ENCODE measurements at regions not wholly inside any gene's neighbourhood (a gene's known extent, or its start where the extent isn't known, plus 50 kb on each side); places are given as distances from the start of the nearest gene placed in this dataset.

DNA sequence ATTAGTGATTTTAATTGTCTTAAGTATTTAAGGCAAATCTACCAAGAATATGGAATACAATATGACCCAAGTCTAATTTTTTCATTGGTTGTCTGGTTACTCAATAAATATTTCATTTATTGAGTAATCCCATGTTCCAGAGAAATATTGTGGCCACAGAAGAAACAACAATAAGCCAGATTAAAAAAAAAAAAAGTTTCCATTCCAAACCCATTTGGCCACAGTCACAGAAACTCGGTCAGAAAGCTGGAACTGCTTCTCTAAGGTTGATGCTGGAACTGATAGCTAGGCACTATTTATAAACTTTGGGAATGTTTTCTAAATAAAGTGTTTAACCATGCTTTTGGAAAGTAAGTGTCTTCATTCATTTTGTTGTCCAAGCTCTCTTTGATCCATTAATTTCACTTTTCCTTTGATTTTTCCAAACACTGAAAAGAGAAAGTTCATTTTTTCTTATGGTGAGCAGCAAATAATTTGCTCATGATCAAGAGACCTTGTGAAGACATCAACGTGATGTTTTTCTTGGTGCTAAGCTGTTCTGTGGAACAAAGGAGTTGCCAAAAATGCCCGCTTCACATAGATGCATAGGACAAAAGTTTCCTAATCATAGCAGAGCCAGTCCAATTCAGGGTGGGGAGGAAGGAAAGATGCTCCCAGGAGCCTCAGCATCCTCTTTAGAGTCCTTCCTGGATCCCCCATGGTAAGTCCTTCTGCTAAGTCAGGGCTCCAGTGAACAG is 72.1 kb upstream of the CCBE1 start:
- intact Hi-C loops (cut with DNase I, micrococcal nuclease): no loop called here
- H3K4me3 Mint-ChIP-seq: no peak overlapping the region
- no peak for DNase-seq
- ChIA-PET CTCF (no interaction called here), POLR2A (no interaction called here)
- ATAC-seq: no peak
- no peak overlapping the region for H3K27ac Mint-ChIP-seq
- no peaks in the 10 kb centered on the region for H3K36me3 Mint-ChIP-seq (ENCODE audit: low read depth)
- H3K9me3 Mint-ChIP-seq (ENCODE audit: low read depth): no peaks in the 10 kb centered on the region
- H3K27me3 Mint-ChIP-seq: peaks cover 16% of the 10 kb centered on the region
- no peaks in the 10 kb centered on the region for H3K4me1 Mint-ChIP-seq

DNA sequence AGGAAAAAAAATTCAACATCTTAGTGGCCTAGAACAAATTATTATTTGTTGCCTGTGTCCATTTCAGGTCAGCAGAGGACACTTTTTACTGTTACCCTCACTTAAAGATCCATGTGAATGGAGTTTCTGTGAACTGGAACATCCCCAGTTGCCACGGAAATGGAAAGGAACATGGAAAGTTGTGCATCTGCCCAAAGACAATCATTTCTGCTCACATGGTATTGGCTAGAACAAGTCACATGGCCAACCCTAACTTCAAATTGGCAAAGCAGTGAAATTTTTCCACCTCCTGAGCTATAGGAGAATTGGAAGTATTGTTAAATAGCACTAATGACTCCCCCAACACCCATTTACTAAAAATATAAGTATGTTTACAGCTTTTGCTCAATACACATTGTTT is 71.2 kb upstream of the CCBE1 start:
- Mint-ChIP-seq H3K27me3 (peaks cover 10% of the 10 kb centered on the region), H3K4me1 (no peaks in the 10 kb centered on the region), H3K27ac (no peak overlapping the region), H3K36me3 (ENCODE audit: low read depth) (no peaks in the 10 kb centered on the region), H3K9me3 (ENCODE audit: low read depth) (no peaks in the 10 kb centered on the region), H3K4me3 (no peak overlapping the region)
- no peak for DNase-seq
- intact Hi-C loops (cut with DNase I, micrococcal nuclease): no loop called here
- ChIA-PET CTCF (no interaction called here), POLR2A (no interaction called here)
- no peak for ATAC-seq

DNA sequence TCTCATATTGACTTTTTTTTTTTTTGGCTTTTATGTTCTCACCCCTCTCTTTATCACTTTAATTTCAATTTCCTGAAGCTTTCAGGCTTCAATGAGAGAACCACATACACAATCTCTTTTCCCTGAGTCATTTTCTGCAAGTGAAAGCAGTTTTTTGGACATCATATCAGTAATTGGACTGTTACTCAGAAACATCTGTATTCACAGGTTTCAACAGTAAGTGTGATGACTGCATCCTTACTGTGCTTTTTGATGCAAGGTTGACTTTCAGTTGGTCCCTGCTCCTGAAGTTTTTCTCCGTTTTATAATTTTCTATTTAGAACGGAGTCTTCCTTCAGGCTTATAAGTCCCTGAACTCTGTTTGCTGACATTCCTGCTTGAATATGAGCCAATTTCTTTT is 70.5 kb upstream of the CCBE1 start:
- no peaks in the 10 kb centered on the region for H3K4me1 Mint-ChIP-seq
- ATAC-seq: no peak
- no peak for DNase-seq
- no peak overlapping the region for H3K27ac Mint-ChIP-seq
- no peaks in the 10 kb centered on the region for H3K36me3 Mint-ChIP-seq (ENCODE audit: low read depth)
- H3K9me3 Mint-ChIP-seq (ENCODE audit: low read depth): no peaks in the 10 kb centered on the region
- intact Hi-C loops (cut with DNase I, micrococcal nuclease): no loop called here
- ChIA-PET POLR2A (no interaction called here), CTCF (no interaction called here)
- H3K4me3 Mint-ChIP-seq: no peak overlapping the region
- peaks cover 7% of the 10 kb centered on the region for H3K27me3 Mint-ChIP-seq

DNA sequence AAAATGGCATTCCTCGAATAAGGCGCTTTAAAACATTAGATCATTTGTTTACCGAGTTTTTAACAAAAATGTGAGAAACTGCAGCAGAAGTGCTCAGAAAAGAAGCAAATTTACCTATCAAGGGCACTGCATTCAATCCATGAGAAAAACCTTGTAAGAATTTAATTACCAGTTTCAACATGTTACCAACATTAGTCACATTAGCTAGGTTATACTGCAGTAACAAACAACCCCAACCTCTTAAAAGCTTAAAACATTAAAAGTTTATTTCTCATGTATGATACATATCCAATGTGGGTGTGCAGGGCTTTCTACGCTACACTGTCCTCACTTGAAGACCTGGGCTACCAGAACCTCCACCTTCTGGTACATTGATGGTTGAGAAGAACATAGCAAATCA is 68.1 kb upstream of the CCBE1 start:
- ChIA-PET CTCF (no interaction called here), POLR2A (no interaction called here)
- Mint-ChIP-seq H3K27ac (no peak overlapping the region), H3K9me3 (ENCODE audit: low read depth) (no peaks in the 10 kb centered on the region), H3K4me1 (no peaks in the 10 kb centered on the region), H3K27me3 (peaks cover 4% of the 10 kb centered on the region), H3K4me3 (no peak overlapping the region), H3K36me3 (ENCODE audit: low read depth) (no peaks in the 10 kb centered on the region)
- no peak for ATAC-seq
- DNase-seq: no peak
- intact Hi-C loops (cut with DNase I, micrococcal nuclease): no loop called here

DNA sequence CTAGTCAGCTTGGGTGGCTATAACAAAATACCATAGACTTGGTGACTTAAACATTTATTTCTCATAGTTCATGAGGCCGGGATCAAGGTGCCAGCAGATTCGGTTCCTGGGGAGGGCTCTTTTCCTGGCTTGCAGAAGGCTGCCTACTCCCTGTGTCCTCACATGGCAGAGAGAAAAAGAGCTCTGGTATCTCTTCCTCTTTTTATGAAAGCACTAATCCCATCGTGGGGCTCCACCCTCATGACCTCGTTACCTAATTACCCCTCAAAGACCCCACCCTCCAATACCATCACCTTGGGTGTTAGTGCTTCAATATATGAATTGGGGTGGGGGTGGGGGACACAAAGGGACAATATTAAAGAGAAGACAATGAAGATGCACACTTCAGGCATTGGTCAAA is 67.1 kb upstream of the CCBE1 start:
- no peaks in the 10 kb centered on the region for H3K9me3 Mint-ChIP-seq (ENCODE audit: low read depth)
- CTCF ChIA-PET: no interaction called here
- no peak for DNase-seq
- ATAC-seq: no peak
- H3K4me3 Mint-ChIP-seq: no peak overlapping the region
- intact Hi-C loops (cut with DNase I, micrococcal nuclease): no loop called here
- POLR2A ChIA-PET: interaction anchor here (0.6 kb wide), 1 partner anchor 18 kb away, joined by 4 read pairs; no protein-coding TSS in a partner anchor
- H3K36me3 Mint-ChIP-seq (ENCODE audit: low read depth): no peaks in the 10 kb centered on the region
- peaks cover 2% of the 10 kb centered on the region for H3K27me3 Mint-ChIP-seq
- H3K27ac Mint-ChIP-seq: no peak overlapping the region
- no peaks in the 10 kb centered on the region for H3K4me1 Mint-ChIP-seq

DNA sequence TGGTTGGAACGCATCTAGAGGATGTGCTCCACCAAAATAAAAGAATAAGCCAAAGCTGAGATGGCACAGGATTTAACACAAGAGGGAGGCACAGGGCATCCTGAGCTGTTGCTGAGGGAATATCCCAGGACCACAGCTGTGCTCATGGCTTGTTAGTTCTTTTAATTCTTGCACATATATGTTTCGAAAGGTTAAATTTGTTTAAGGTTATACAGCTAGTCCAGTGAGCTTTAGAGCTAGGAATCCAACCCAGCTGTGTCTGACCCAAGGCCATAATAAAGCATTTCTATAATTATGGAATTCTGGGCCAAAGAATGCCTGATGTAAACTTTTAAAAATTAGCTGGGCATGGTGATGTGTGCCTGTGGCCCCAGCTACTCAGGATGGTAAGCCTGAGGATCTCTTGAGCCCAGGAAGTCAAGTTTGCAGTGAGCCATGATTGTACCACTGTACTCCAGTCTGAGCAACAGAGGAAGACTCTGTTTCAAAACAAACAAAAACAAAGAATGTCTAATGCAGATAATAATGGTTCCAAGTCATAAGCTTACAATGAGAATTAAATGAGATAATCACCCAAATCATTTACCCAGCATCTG is 66.4 kb upstream of the CCBE1 start:
- ATAC-seq: no peak
- intact Hi-C loops (cut with DNase I, micrococcal nuclease): no loop called here
- POLR2A ChIA-PET: no interaction called here
- CTCF ChIA-PET: interaction anchor here (1.3 kb wide), 1 partner anchor 19 kb away, joined by 4 read pairs; no protein-coding TSS in a partner anchor
- no peak overlapping the region for H3K4me3 Mint-ChIP-seq
- H3K9me3 Mint-ChIP-seq (ENCODE audit: low read depth): no peaks in the 10 kb centered on the region
- H3K27me3 Mint-ChIP-seq: peaks cover 2% of the 10 kb centered on the region
- DNase-seq: no peak
- no peak overlapping the region for H3K27ac Mint-ChIP-seq
- no peaks in the 10 kb centered on the region for H3K4me1 Mint-ChIP-seq
- H3K36me3 Mint-ChIP-seq (ENCODE audit: low read depth): no peaks in the 10 kb centered on the region

DNA sequence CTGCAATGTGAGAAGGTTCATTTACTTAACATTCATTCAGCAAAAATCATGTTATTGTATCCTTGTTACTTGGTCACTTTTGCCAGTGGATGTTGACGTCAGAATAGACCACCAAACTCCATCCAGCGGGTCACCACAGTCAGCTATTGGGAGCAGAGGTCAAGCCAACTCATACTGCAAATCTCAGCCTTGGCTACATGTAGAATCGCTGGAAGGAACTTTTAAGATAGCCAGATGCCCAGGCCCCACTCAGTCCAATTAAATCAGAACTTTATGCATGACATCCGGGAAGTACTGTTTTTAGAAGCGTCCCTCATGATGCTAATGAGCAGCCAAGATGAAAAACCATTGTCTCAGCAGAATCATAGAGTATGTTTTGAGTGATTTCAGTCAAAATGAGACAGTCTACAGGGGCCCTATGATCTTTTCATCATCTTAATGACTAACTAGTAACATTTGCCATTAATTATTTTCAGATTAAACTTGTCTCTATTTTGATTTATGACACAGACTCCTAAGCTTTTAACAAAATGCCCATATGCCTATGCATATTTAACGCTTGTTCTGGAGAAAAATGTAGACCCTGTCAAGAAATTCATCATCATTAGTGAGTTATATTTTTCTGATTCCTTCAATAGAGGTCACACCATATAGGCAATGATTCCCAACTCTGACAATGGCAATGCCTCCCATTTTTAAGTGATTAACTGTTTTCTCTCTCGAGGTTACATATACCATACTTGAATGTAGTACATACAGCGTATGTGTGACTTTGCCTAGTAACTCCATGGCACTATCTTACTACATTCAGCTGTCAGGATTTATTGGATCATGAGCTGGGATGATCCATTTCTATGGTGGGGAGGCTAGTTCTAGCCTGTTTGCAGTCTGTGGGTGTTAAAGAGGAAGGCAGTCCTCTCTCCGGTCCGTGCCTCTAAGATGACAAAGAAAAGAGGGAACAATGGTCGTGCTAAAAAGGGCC is 63.7 kb upstream of the CCBE1 start:
- Mint-ChIP-seq H3K4me3 (no peak overlapping the region), H3K9me3 (ENCODE audit: low read depth) (no peaks in the 10 kb centered on the region), H3K27ac (no peak overlapping the region), H3K4me1 (no peaks in the 10 kb centered on the region), H3K36me3 (ENCODE audit: low read depth) (no peaks in the 10 kb centered on the region), H3K27me3 (no peaks in the 10 kb centered on the region)
- ChIA-PET CTCF (no interaction called here), POLR2A (no interaction called here)
- ATAC-seq: no peak
- no peak for DNase-seq
- intact Hi-C loops (cut with DNase I, micrococcal nuclease): no loop called here

DNA sequence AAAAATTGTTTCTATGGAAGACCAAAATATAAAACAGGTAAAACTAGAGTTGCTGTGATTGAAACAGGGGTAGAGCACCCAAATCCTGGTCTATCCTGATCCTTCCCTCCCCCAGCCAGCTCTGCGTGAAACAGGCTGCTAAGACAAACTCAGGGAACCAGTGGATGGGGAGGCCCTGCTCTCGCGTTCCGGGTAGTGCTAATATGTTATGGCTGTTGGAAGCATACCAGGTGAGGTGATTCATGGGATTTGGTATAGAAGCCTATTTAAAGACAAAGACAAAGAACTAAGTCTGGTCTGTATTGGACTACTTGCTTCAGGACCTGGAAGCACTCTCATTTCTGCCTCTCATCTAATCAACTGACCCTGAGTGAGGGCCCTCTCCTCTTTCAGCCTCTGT is 63.0 kb upstream of the CCBE1 start:
- Mint-ChIP-seq H3K4me3 (no peak overlapping the region), H3K27me3 (no peaks in the 10 kb centered on the region), H3K36me3 (ENCODE audit: low read depth) (no peaks in the 10 kb centered on the region), H3K9me3 (ENCODE audit: low read depth) (no peaks in the 10 kb centered on the region), H3K4me1 (no peaks in the 10 kb centered on the region), H3K27ac (no peak overlapping the region)
- intact Hi-C loops (cut with DNase I, micrococcal nuclease): no loop called here
- POLR2A ChIA-PET: no interaction called here
- CTCF ChIA-PET: interaction anchor here (0.7 kb wide), 1 partner anchor 774 kb away, joined by 3 read pairs; no protein-coding TSS in a partner anchor
- ATAC-seq (no peak), DNase-seq (no peak)

DNA sequence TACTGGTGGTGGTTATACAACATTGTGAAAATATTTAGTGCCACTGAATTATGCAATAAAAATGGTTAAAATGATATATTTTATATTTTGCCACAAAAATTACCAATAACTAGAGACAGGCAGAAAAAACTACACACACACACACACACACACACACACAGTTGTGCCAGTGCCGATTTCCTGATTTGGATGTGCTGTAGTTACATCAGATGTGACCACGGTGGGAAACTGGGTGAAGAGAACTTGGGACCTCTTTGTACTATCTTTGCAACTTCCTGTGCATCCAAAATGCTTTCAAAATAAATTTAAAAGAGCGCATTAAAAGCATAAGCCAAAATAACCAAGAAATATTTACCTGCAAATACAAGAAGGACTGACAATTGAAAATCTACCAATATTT is 61.6 kb upstream of the CCBE1 start:
- DNase-seq (no peak), ATAC-seq (no peak)
- Mint-ChIP-seq H3K4me3 (no peak overlapping the region), H3K9me3 (ENCODE audit: low read depth) (no peaks in the 10 kb centered on the region), H3K27ac (no peak overlapping the region), H3K36me3 (ENCODE audit: low read depth) (no peaks in the 10 kb centered on the region), H3K4me1 (no peaks in the 10 kb centered on the region), H3K27me3 (no peaks in the 10 kb centered on the region)
- CTCF ChIA-PET: no interaction called here
- POLR2A ChIA-PET: no interaction called here
- intact Hi-C loops (cut with DNase I, micrococcal nuclease): no loop called here

DNA sequence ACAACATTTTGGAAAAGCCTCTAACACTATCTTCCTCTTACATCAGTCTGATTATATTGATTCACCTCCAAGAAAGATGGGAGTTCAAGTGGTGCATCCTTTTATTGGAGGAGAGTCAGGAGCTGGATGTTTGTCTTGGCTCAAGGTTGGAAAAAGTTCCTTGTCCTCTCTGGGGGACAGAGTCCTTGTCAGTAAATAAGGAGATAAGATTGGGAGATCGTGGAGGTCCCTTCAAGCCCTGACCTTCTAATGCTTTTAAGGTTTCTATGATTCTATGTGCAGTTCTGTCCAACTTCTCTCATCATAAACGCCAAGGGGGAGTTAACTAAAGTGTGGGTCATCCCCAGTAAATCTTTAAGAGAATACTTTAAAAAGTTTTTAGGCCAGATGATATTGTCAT is 60.9 kb upstream of the CCBE1 start:
- no peak overlapping the region for H3K27ac Mint-ChIP-seq

DNA sequence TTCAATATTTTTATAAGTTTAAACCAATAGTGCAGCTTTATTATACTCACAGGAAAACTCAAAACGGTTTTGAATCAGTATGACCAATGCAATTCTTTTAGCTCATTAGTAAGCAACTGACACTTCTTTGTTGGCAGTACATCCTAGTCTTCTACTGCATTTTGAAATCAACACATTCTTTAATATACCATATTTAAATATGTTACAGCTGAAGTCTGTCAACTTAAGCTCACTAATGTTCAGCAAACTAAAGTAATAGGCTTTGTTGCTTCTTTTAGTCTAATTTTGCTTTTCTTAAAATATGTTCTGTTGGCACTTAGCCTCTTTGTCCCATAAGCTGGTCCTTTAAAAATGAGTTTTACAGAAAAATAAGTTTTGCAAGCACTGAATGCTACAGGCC is 55.4 kb upstream of the CCBE1 start:
- no peak for ATAC-seq
- Mint-ChIP-seq H3K9me3 (ENCODE audit: low read depth) (no peaks in the 10 kb centered on the region), H3K27ac (no peak overlapping the region), H3K36me3 (ENCODE audit: low read depth) (no peaks in the 10 kb centered on the region), H3K4me3 (no peak overlapping the region), H3K27me3 (peaks cover 2% of the 10 kb centered on the region), H3K4me1 (no peaks in the 10 kb centered on the region)
- intact Hi-C loops (cut with DNase I, micrococcal nuclease): no loop called here
- CTCF ChIA-PET: no interaction called here
- no peak for DNase-seq
- POLR2A ChIA-PET: no interaction called here

More for the DNA sequence above, 60.9 kb upstream of the CCBE1 start:
- DNase-seq (no peak), ATAC-seq (no peak)
- CTCF ChIA-PET: interaction anchor here (0.7 kb wide), 1 partner anchor 27 kb away, joined by 3 read pairs; no protein-coding TSS in a partner anchor
- intact Hi-C loops (cut with DNase I, micrococcal nuclease): no loop called here
- H3K4me3 Mint-ChIP-seq: no peak overlapping the region
- H3K27me3 Mint-ChIP-seq: no peaks in the 10 kb centered on the region
- H3K36me3 Mint-ChIP-seq (ENCODE audit: low read depth): no peaks in the 10 kb centered on the region
- no peaks in the 10 kb centered on the region for H3K4me1 Mint-ChIP-seq
- POLR2A ChIA-PET: no interaction called here
- H3K9me3 Mint-ChIP-seq (ENCODE audit: low read depth): no peaks in the 10 kb centered on the region

DNA sequence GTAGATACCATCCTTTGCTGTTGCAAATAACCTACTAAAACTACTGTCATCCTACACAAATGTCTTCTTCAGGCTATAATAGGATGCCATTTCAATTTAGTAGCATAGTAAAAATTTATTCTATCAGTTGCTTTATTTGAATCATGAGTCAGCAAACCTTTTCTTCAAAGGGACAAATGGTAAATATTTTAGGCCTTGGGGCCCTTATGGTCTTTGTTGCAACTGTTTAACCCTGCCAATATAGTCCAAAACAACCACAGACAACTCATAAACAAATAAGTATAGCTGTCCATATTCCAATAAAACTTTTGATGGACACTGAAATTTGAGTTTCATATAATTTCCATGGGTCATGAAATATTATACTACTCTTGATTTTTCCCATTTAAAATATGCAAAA is 54.0 kb upstream of the CCBE1 start:
- POLR2A ChIA-PET: no interaction called here
- no peak overlapping the region for H3K27ac Mint-ChIP-seq
- DNase-seq (no peak), ATAC-seq (no peak)
- intact Hi-C loops (cut with DNase I, micrococcal nuclease): no loop called here
- no peaks in the 10 kb centered on the region for H3K9me3 Mint-ChIP-seq (ENCODE audit: low read depth)
- no peak overlapping the region for H3K4me3 Mint-ChIP-seq
- CTCF ChIA-PET: interaction anchor here (1.2 kb wide), 1 partner anchor 729 kb away, joined by 4 read pairs; no protein-coding TSS in a partner anchor
- no peaks in the 10 kb centered on the region for H3K36me3 Mint-ChIP-seq (ENCODE audit: low read depth)
- no peaks in the 10 kb centered on the region for H3K4me1 Mint-ChIP-seq
- H3K27me3 Mint-ChIP-seq: peaks cover 2% of the 10 kb centered on the region
